Upper lobe of left lung (tissue), 4 donors: ENCODE measurements at regions not wholly inside any gene's neighbourhood (a gene's known extent, or its start where the extent isn't known, plus 50 kb on each side); places are given as distances from the start of the nearest gene placed in this dataset.

ENCODE experiments used
- CTCF ChIP-seq, 6 experiments: fragments of 450-650 bp in 4 of 6; fragments of 200-600 bp in 2 of 6; sonication (generic) in 2 of 6; IDR thresholded peaks; one replicate each; pipeline ENCODE4 v1.5.1; 2016 to 2019; ENCODE audit warnings: antibody characterized with exemption in 6 of 6
- POLR2AphosphoS5 ChIP-seq, 2 donors: sonication (generic); formaldehyde crosslinking; IDR thresholded peaks; one replicate each; pipeline ENCODE4 v1.5.1; 2017; ENCODE audit warnings: antibody characterized with exemption in 2 of 2

DNA sequence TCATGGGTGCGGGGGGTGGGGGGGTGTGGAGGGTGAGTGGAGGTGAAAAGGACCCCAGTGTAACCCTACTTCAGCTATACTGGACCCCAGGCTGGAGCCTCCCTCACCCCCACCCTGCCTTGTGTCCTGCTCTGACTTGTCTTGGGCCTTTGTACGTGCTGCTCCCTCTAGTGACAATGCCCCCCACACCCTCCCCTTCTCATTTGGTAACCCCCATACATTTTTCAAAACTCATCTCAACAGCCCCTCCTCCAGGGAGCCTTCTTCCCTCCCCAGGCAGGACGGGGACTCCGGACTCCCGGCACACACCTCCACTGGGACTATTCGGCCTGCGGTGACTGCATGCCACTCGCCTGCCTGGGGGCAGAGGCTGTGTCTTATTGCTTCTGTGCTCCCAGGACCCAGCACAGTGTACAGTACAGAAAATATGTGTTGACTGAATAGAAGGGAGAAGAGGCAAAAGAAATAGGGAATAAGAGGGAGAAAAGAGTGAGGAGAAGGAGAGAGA lies 108.2 kb downstream of the VEGFA start:
- no peak for TF ChIP-seq POLR2AphosphoS5 (IDR thresholded peaks at IDR 0.05)
- TF ChIP-seq CTCF (IDR thresholded peaks at IDR 0.05), result no peak
